ENCODE measurements at regions not wholly inside any gene's neighbourhood (a gene's known extent, or its start where the extent isn't known, plus 50 kb on each side); places are given as distances from the start of the nearest gene placed in this dataset.

DNA sequence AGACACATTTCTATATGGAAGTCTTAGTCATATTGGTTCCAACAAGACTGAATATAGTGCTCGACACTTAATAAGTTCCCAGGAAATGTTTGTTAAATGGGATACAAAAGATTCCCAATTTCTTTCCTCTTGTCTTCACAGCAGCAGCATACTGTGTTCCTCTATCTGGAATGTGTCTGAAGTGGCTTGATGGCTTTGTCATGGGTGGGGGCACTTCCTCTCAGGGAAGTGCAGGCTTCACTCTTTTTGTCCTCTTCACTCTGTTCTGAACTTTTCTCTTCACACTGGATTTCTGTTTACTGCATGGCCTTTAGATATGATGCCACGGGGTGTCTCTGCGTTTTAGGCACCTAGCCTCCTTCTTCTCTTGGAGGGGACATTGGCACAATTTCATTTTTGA is 127.7 kb upstream of the C9orf72 start:
- ChIA-PET CTCF (ENCODE audit: low intra/inter-chr PET ratio, low total read pairs) (no interaction called here), POLR2A (no interaction called here)
- Histone ChIP-seq H3K4me3 (replicated peaks in 1 of 3; ENCODE audit: insufficient read depth in 1 of 3, low read depth in 2 of 3, low read length in 3 of 3) (no peak overlapping the region), H4K20me1 (ENCODE audit: insufficient read depth, low read length) (no peaks in the 10 kb centered on the region), H3K9me3 (ENCODE audit: low read length) (no peaks in the 10 kb centered on the region), H3K27ac (ENCODE audit: extremely low read length, insufficient read depth, low read length) (no peak overlapping the region), H3K9ac (ENCODE audit: insufficient read depth, low read depth, low read length) (no peak overlapping the region), H2AFZ (ENCODE audit: low read length) (no peak overlapping the region), H3K27me3 (ENCODE audit: control insufficient read depth in 1 of 2, insufficient read depth in 2 of 2, low read length in 2 of 2) (no peaks in the 10 kb centered on the region), H3K79me2 (ENCODE audit: insufficient read depth, low read length) (no peaks in the 10 kb centered on the region), H3K36me3 (replicated peaks in 1 of 2; ENCODE audit: control insufficient read depth in 1 of 2, insufficient read depth in 2 of 2, low read length in 2 of 2) (no peaks in the 10 kb centered on the region), H3K4me2 (ENCODE audit: low read depth, low read length) (no peak overlapping the region), H3K4me1 (ENCODE audit: insufficient read depth, low read length) (no peaks in the 10 kb centered on the region)
- 19% methylated on average over 3 of the region's 3 CpGs for WGBS (ENCODE audit: low lambda C conversion rate)
- intact Hi-C loops (cut with micrococcal nuclease; ENCODE audit: unreplicated experiment) (no loop called here), in situ Hi-C loops (cut with HindIII; ENCODE audit: extremely low pct_ligation_motif_present, low pct_unique_long_range_greater_than_20kb) (no loop called here)
- FAIRE-seq (no peak), DNase-seq (ENCODE audit: low spot score) (no peak), ATAC-seq (no peak)
- TF ChIP-seq ZFX (CRISPR knock-in tag; IDR thresholded peaks at IDR 0.05; ENCODE audit: low read depth): no peak
- TF ChIP-seq GZF1 (CRISPR knock-in tag; IDR thresholded peaks at IDR 0.05): no peak
- TF ChIP-seq, protein P1, sequence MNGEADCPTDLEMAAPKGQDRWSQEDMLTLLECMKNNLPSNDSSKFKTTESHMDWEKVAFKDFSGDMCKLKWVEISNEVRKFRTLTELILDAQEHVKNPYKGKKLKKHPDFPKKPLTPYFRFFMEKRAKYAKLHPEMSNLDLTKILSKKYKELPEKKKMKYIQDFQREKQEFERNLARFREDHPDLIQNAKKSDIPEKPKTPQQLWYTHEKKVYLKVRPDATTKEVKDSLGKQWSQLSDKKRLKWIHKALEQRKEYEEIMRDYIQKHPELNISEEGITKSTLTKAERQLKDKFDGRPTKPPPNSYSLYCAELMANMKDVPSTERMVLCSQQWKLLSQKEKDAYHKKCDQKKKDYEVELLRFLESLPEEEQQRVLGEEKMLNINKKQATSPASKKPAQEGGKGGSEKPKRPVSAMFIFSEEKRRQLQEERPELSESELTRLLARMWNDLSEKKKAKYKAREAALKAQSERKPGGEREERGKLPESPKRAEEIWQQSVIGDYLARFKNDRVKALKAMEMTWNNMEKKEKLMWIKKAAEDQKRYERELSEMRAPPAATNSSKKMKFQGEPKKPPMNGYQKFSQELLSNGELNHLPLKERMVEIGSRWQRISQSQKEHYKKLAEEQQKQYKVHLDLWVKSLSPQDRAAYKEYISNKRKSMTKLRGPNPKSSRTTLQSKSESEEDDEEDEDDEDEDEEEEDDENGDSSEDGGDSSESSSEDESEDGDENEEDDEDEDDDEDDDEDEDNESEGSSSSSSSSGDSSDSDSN (CRISPR knock-in tag; IDR thresholded peaks at IDR 0.05): no peak
- TF ChIP-seq, protein P2, sequence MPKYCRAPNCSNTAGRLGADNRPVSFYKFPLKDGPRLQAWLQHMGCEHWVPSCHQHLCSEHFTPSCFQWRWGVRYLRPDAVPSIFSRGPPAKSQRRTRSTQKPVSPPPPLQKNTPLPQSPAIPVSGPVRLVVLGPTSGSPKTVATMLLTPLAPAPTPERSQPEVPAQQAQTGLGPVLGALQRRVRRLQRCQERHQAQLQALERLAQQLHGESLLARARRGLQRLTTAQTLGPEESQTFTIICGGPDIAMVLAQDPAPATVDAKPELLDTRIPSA (CRISPR knock-in tag; IDR thresholded peaks at IDR 0.05; ENCODE audit: borderline replicate concordance): no peak
- TF ChIP-seq, protein P3, sequence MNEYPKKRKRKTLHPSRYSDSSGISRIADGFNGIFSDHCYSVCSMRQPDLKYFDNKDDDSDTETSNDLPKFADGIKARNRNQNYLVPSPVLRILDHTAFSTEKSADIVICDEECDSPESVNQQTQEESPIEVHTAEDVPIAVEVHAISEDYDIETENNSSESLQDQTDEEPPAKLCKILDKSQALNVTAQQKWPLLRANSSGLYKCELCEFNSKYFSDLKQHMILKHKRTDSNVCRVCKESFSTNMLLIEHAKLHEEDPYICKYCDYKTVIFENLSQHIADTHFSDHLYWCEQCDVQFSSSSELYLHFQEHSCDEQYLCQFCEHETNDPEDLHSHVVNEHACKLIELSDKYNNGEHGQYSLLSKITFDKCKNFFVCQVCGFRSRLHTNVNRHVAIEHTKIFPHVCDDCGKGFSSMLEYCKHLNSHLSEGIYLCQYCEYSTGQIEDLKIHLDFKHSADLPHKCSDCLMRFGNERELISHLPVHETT (CRISPR knock-in tag; conservative IDR thresholded peaks at IDR 0.05): no peak
- TF ChIP-seq NFRKB (IDR thresholded peaks at IDR 0.05): no peak
- no peak for TF ChIP-seq FOXM1 (CRISPR knock-in tag; IDR thresholded peaks at IDR 0.05)
- BruUV-seq (replicated peaks): no TSS peak
